ENCODE measurements at regions not wholly inside any gene's neighbourhood (a gene's known extent, or its start where the extent isn't known, plus 50 kb on each side); places are given as distances from the start of the nearest gene placed in this dataset.

GRCh38 chr3:87634426-87634825, 358.0 kb upstream of the POU1F1 start:
- H3K9me3 ChIP-seq (ENCODE audit: control insufficient read depth, insufficient read depth, low read depth, low read length): no peaks in the 10 kb centered on the region

GRCh38 chr3:87627316-87627715, 350.9 kb upstream of the POU1F1 start:
- Histone ChIP-seq H3K27me3 (ENCODE audit: control insufficient read depth, insufficient read depth, low read length) (no peaks in the 10 kb centered on the region), H3K4me2 (ENCODE audit: extremely low read depth, insufficient read depth, low read length) (no peak overlapping the region), H4K20me1 (ENCODE audit: control insufficient read depth, extremely low read depth, insufficient read depth, low read length) (no peaks in the 10 kb centered on the region), H3K79me2 (ENCODE audit: control insufficient read depth, insufficient read depth, low read length) (no peaks in the 10 kb centered on the region), H3K9ac (ENCODE audit: insufficient read depth, low read length) (no peak overlapping the region), H3K4me1 (ENCODE audit: control insufficient read depth, extremely low read depth, insufficient read depth, low read length) (no peaks in the 10 kb centered on the region), H3K4me3 (replicated peaks in 1 of 4; ENCODE audit: control extremely low read depth in 1 of 4, insufficient read depth in 1 of 4, low read depth in 3 of 4, low read length in 4 of 4) (no peak overlapping the region), H3K9me3 (ENCODE audit: control insufficient read depth, insufficient read depth, low read depth, low read length) (no peaks in the 10 kb centered on the region), H3K36me3 (ENCODE audit: control insufficient read depth, insufficient read depth, low read length) (no peaks in the 10 kb centered on the region), H2AFZ (ENCODE audit: low read length) (no peak overlapping the region), H3K27ac (ENCODE audit: insufficient read depth, low read length) (no peak overlapping the region)
- no peak for DNase-seq (ENCODE audit: low read depth in 2 of 2)
- TF ChIP-seq CTCF (conservative IDR thresholded peaks at IDR 0.05 in 1 of 2, IDR thresholded peaks at IDR 0.05 in 1 of 2; ENCODE audit: low read depth in 1 of 2, low read length in 2 of 2): no peak
- no peak for TF ChIP-seq EZH2 (IDR thresholded peaks at IDR 0.05; ENCODE audit: low read length, missing control alignments)

More at GRCh38 chr3:87634426-87634825, 358.0 kb upstream of the POU1F1 start:
- Histone ChIP-seq H2AFZ (ENCODE audit: low read length) (no peak overlapping the region), H3K4me1 (ENCODE audit: control insufficient read depth, extremely low read depth, insufficient read depth, low read length) (no peaks in the 10 kb centered on the region), H3K4me2 (ENCODE audit: extremely low read depth, insufficient read depth, low read length) (no peak overlapping the region), H3K27me3 (ENCODE audit: control insufficient read depth, insufficient read depth, low read length) (no peaks in the 10 kb centered on the region), H3K9ac (ENCODE audit: insufficient read depth, low read length) (no peak overlapping the region), H3K36me3 (ENCODE audit: control insufficient read depth, insufficient read depth, low read length) (no peaks in the 10 kb centered on the region), H3K4me3 (replicated peaks in 1 of 4; ENCODE audit: control extremely low read depth in 1 of 4, insufficient read depth in 1 of 4, low read depth in 3 of 4, low read length in 4 of 4) (no peak overlapping the region), H3K27ac (ENCODE audit: insufficient read depth, low read length) (no peak overlapping the region), H3K79me2 (ENCODE audit: control insufficient read depth, insufficient read depth, low read length) (no peaks in the 10 kb centered on the region), H4K20me1 (ENCODE audit: control insufficient read depth, extremely low read depth, insufficient read depth, low read length) (no peaks in the 10 kb centered on the region)
- no peak for TF ChIP-seq CTCF (conservative IDR thresholded peaks at IDR 0.05 in 1 of 2, IDR thresholded peaks at IDR 0.05 in 1 of 2; ENCODE audit: low read depth in 1 of 2, low read length in 2 of 2)
- TF ChIP-seq EZH2 (IDR thresholded peaks at IDR 0.05; ENCODE audit: low read length, missing control alignments): no peak
- DNase-seq (ENCODE audit: low read depth in 2 of 2): no peak

DNA sequence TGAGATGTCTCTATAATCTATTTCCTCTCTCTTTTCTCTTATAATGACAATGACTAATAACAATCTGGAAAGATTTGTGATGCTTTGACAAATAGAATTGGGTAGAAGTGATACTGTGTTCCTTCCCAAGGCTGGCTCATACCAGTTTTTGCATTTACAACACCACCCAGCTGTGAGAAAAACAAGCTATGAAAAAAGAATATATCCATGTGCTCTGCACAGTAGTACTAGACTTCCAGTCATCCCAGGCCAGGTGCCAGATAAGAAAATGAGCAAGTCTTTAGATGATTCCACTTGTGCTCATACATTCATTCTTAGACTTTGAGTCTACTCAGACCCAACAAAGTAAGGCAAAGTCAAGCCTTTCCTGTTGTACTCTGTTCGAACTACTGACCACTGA, 350.2 kb upstream of the POU1F1 start:
- no peak for DNase-seq (ENCODE audit: low read depth in 2 of 2)
- Histone ChIP-seq H2AFZ (ENCODE audit: low read length) (no peak overlapping the region), H3K27ac (ENCODE audit: insufficient read depth, low read length) (no peak overlapping the region), H3K9me3 (ENCODE audit: control insufficient read depth, insufficient read depth, low read depth, low read length) (no peaks in the 10 kb centered on the region), H3K27me3 (ENCODE audit: control insufficient read depth, insufficient read depth, low read length) (no peaks in the 10 kb centered on the region), H3K4me1 (ENCODE audit: control insufficient read depth, extremely low read depth, insufficient read depth, low read length) (no peaks in the 10 kb centered on the region), H3K4me2 (ENCODE audit: extremely low read depth, insufficient read depth, low read length) (no peak overlapping the region), H3K9ac (ENCODE audit: insufficient read depth, low read length) (no peak overlapping the region), H3K79me2 (ENCODE audit: control insufficient read depth, insufficient read depth, low read length) (no peaks in the 10 kb centered on the region), H4K20me1 (ENCODE audit: control insufficient read depth, extremely low read depth, insufficient read depth, low read length) (no peaks in the 10 kb centered on the region), H3K36me3 (ENCODE audit: control insufficient read depth, insufficient read depth, low read length) (no peaks in the 10 kb centered on the region), H3K4me3 (replicated peaks in 1 of 4; ENCODE audit: control extremely low read depth in 1 of 4, insufficient read depth in 1 of 4, low read depth in 3 of 4, low read length in 4 of 4) (no peak overlapping the region)
- TF ChIP-seq CTCF (conservative IDR thresholded peaks at IDR 0.05 in 1 of 2, IDR thresholded peaks at IDR 0.05 in 1 of 2; ENCODE audit: low read depth in 1 of 2, low read length in 2 of 2) (no peak), EZH2 (IDR thresholded peaks at IDR 0.05; ENCODE audit: low read length, missing control alignments) (no peak)

All from fibroblast of lung (primary cell).